ENCODE measurements at regions not wholly inside any gene's neighbourhood (a gene's known extent, or its start where the extent isn't known, plus 50 kb on each side); places are given as distances from the start of the nearest gene placed in this dataset.

DNA sequence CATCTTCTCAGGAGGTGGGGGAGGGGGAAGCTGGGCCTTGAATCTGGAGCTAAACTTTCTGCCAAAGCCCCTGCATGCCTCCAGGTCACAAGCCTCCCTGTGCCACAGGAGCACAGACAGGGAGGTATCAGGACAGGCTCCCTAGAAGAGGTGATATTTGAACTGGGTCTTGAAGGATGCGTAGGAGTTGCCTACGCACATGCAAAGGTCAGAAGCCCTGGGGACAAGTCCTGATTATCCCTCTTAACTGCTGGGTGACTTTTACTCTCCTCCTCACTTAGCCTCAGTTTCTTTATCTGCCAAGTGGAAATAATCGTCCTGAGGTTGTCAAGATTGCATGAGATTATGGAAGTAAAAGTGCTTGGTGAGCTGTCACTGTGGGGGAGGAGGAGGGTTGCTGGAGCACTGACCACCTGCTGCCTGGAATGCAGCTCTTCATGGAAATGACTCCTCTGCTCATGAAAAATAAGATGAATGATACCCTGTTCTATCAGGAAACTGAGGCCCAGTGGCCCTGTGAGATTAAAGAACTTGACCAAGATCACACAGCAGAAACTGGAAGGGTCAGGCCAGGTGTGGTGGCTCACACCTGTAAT, 50.6 kb upstream of the LAPTM5 start:
- TF ChIP-seq REST (IDR thresholded peaks at IDR 0.05; ENCODE audit: insufficient replicate concordance, low read depth) = no peak
- no peak for TF ChIP-seq SPI1 (IDR thresholded peaks at IDR 0.05; ENCODE audit: borderline replicate concordance, low read depth)
- TF ChIP-seq CTCF (IDR thresholded peaks at IDR 0.05; ENCODE audit: insufficient read depth, low read length) = no peak
- no peak for TF ChIP-seq GABPA (IDR thresholded peaks at IDR 0.05; ENCODE audit: low read depth)
- no peak for TF ChIP-seq POLR2AphosphoS5 (IDR thresholded peaks at IDR 0.05; ENCODE audit: low read depth)
- peaks cover 74% of the 10 kb centered on the region for H3K27me3 ChIP-seq (ENCODE audit: insufficient read depth, poor library complexity, severe bottlenecking)
- no peak overlapping the region for H3K4me3 ChIP-seq (replicated peaks; ENCODE audit: insufficient read depth, low read length)
- H3K27ac ChIP-seq (replicated peaks) = no peak overlapping the region
- no peak for DNase-seq (ENCODE audit: low read depth in 1 of 2, low spot score in 1 of 2)

DNA sequence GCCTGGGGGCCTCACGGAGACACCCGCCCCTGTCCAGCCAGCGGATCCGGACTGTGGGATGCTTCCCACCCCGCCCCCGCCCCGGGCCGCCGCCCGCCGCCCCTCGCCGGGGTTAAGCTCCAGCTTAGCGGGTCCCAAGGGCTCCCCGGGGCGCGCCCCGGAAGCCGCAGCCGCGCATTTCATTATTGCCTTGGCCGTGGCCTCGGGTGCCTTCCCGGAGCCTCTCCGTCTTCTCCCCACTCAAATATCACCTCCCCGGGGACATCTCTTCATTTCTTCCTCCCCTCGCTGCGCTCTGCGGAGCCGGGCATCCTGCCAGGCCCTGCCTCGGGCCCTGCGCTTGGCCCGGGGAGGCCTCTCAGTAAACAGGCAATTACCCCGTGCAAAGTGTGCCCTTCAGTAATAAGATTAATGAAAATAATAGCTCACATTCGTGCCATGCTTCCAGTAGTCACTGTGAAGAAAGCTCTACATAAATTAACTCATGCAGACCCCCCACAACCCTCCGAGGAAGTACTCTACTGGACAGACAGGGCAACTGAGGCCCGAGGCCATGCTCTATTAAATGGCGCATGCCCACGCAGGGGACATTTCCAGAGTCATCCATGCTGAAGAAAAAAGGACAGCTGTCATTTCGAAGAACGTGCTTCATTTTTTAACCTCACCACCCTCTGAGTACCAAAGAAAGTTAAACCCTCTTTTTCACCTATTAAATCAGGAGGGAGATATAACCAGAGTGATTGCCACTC, 49.9 kb upstream of the LAPTM5 start:
- Histone ChIP-seq H3K4me3 (replicated peaks; ENCODE audit: insufficient read depth, low read length) (no peak overlapping the region), H3K27me3 (ENCODE audit: insufficient read depth, poor library complexity, severe bottlenecking) (peaks cover 69% of the 10 kb centered on the region), H3K27ac (replicated peaks) (no peak overlapping the region)
- no peak for DNase-seq (ENCODE audit: low read depth in 1 of 2, low spot score in 1 of 2)
- no peak for TF ChIP-seq CTCF (IDR thresholded peaks at IDR 0.05; ENCODE audit: insufficient read depth, low read length)
- TF ChIP-seq POLR2AphosphoS5 (IDR thresholded peaks at IDR 0.05; ENCODE audit: low read depth) = no peak
- no peak for TF ChIP-seq SPI1 (IDR thresholded peaks at IDR 0.05; ENCODE audit: borderline replicate concordance, low read depth)
- TF ChIP-seq REST (IDR thresholded peaks at IDR 0.05; ENCODE audit: insufficient replicate concordance, low read depth) = no peak
- TF ChIP-seq GABPA (IDR thresholded peaks at IDR 0.05; ENCODE audit: low read depth) = no peak
